ENCODE measurements at regions not wholly inside any gene's neighbourhood (a gene's known extent, or its start where the extent isn't known, plus 50 kb on each side); places are given as distances from the start of the nearest gene placed in this dataset.

- H3K27ac ChIP-seq (ENCODE audit: low read depth, low read length) = no peak overlapping the region
- H3K27me3 ChIP-seq (ENCODE audit: low read length) = no peaks in the 10 kb centered on the region
- H2AFZ ChIP-seq (ENCODE audit: low read depth, low read length, severe bottlenecking) = no peak overlapping the region
- TF ChIP-seq CTCF (IDR thresholded peaks at IDR 0.05; ENCODE audit: insufficient read depth, low read length, poor library complexity, severe bottlenecking) (no peak), EZH2phosphoT487 (conservative IDR thresholded peaks at IDR 0.05; ENCODE audit: low read length) (no peak)
- H3K79me2 ChIP-seq (ENCODE audit: insufficient read depth, low read length) = no peaks in the 10 kb centered on the region
- no peaks in the 10 kb centered on the region for H3K36me3 ChIP-seq (ENCODE audit: low read length)
- no peak overlapping the region for H3K4me3 ChIP-seq (ENCODE audit: insufficient read depth, low read length, poor library complexity, severe bottlenecking)
- H4K20me1 ChIP-seq (ENCODE audit: low read depth, low read length) = no peaks in the 10 kb centered on the region
- no peak overlapping the region for H3K9ac ChIP-seq (ENCODE audit: low read length)
- H3F3A ChIP-seq (ENCODE audit: insufficient read depth) = no peaks in the 10 kb centered on the region
- H3K4me2 ChIP-seq (ENCODE audit: low read depth, low read length, poor library complexity, severe bottlenecking) = no peak overlapping the region
- H3K9me2 ChIP-seq (replicated peaks; ENCODE audit: insufficient read depth, low read length) = no peaks in the 10 kb centered on the region
- H3K9me3 ChIP-seq (ENCODE audit: insufficient read depth, low read length) = no peaks in the 10 kb centered on the region
These were observed 57.9 kb upstream of the GJB5 start for GRCh38 chr1:34696981-34697380.

- Histone ChIP-seq H3K4me3 (ENCODE audit: insufficient read depth, low read length, poor library complexity, severe bottlenecking) (no peak overlapping the region), H3K9me3 (ENCODE audit: insufficient read depth, low read length) (no peaks in the 10 kb centered on the region), H2AFZ (ENCODE audit: low read depth, low read length, severe bottlenecking) (no peak overlapping the region), H3K27me3 (ENCODE audit: low read length) (no peaks in the 10 kb centered on the region), H3K27ac (ENCODE audit: low read depth, low read length) (no peak overlapping the region), H3K9ac (ENCODE audit: low read length) (no peak overlapping the region), H4K20me1 (ENCODE audit: low read depth, low read length) (no peaks in the 10 kb centered on the region), H3K36me3 (ENCODE audit: low read length) (no peaks in the 10 kb centered on the region), H3K79me2 (ENCODE audit: insufficient read depth, low read length) (no peaks in the 10 kb centered on the region), H3K9me2 (replicated peaks; ENCODE audit: insufficient read depth, low read length) (no peaks in the 10 kb centered on the region), H3K4me2 (ENCODE audit: low read depth, low read length, poor library complexity, severe bottlenecking) (no peak overlapping the region), H3F3A (ENCODE audit: insufficient read depth) (no peaks in the 10 kb centered on the region)
- TF ChIP-seq EZH2phosphoT487 (conservative IDR thresholded peaks at IDR 0.05; ENCODE audit: low read length) = no peak
- no peak for TF ChIP-seq CTCF (IDR thresholded peaks at IDR 0.05; ENCODE audit: insufficient read depth, low read length, poor library complexity, severe bottlenecking)
These were observed 57.0 kb upstream of the GJB5 start for GRCh38 chr1:34697818-34698217.

- no peaks in the 10 kb centered on the region for H3K9me2 ChIP-seq (replicated peaks; ENCODE audit: insufficient read depth, low read length)
- TF ChIP-seq CTCF (IDR thresholded peaks at IDR 0.05; ENCODE audit: insufficient read depth, low read length, poor library complexity, severe bottlenecking) (no peak), EZH2phosphoT487 (conservative IDR thresholded peaks at IDR 0.05; ENCODE audit: low read length) (no peak)
These were observed 53.4 kb upstream of the GJB5 start for GRCh38 chr1:34701326-34702060.

More at GRCh38 chr1:34701326-34702060, 53.4 kb upstream of the GJB5 start:
- Histone ChIP-seq H3K79me2 (ENCODE audit: insufficient read depth, low read length) (no peaks in the 10 kb centered on the region), H3K9ac (ENCODE audit: low read length) (no peak overlapping the region), H3K27ac (ENCODE audit: low read depth, low read length) (no peak overlapping the region), H3K4me2 (ENCODE audit: low read depth, low read length, poor library complexity, severe bottlenecking) (no peak overlapping the region), H4K20me1 (ENCODE audit: low read depth, low read length) (no peaks in the 10 kb centered on the region), H3K36me3 (ENCODE audit: low read length) (no peaks in the 10 kb centered on the region), H3K4me3 (ENCODE audit: insufficient read depth, low read length, poor library complexity, severe bottlenecking) (no peak overlapping the region), H3F3A (ENCODE audit: insufficient read depth) (no peaks in the 10 kb centered on the region), H3K27me3 (ENCODE audit: low read length) (no peaks in the 10 kb centered on the region), H3K9me3 (ENCODE audit: insufficient read depth, low read length) (no peaks in the 10 kb centered on the region), H2AFZ (ENCODE audit: low read depth, low read length, severe bottlenecking) (no peak overlapping the region)

All from SU-DHL-6 (cell line).